ENCODE measurements at regions not wholly inside any gene's neighbourhood (a gene's known extent, or its start where the extent isn't known, plus 50 kb on each side); places are given as distances from the start of the nearest gene placed in this dataset.

- no peak for TF ChIP-seq CTCF (conservative IDR thresholded peaks at IDR 0.05)
- Histone ChIP-seq H2AFZ (ENCODE audit: low read length) (no peak overlapping the region), H3K79me2 (ENCODE audit: insufficient read depth, low read length) (no peaks in the 10 kb centered on the region)
Observed at GRCh38 chrX:45956191-45956870, 588.9 kb downstream of the ZNF674 start.

More at GRCh38 chrX:45956191-45956870, 588.9 kb downstream of the ZNF674 start:
- Histone ChIP-seq H3K4me1 (ENCODE audit: insufficient read depth, low read length) (0 out of 2 replicates have a peak, but pooled peaks cover 4% of the 10 kb centered on the region), H2BK15ac (ENCODE audit: low read depth, low read length) (no peak overlapping the region), H2BK120ac (ENCODE audit: low read depth, low read length, poor library complexity, severe bottlenecking) (no peak overlapping the region), H3K4ac (ENCODE audit: low read depth, low read length) (no peak overlapping the region), H3K27me3 (ENCODE audit: insufficient read depth, low read length) (no peaks in the 10 kb centered on the region), H4K5ac (ENCODE audit: insufficient read length, low read depth, low read length) (no peak overlapping the region), H3K27ac (ENCODE audit: insufficient read length, low read depth, low read length) (no peak overlapping the region), H3K23ac (ENCODE audit: insufficient read length, low read depth, low read length) (no peak overlapping the region), H4K91ac (ENCODE audit: insufficient read length, low read depth, low read length) (no peak overlapping the region), H3K56ac (ENCODE audit: insufficient read length, low read depth, low read length) (no peak overlapping the region), H3K9me3 (ENCODE audit: control insufficient read depth, low read depth, low read length) (no peaks in the 10 kb centered on the region), H2BK12ac (ENCODE audit: insufficient read length, low read depth, low read length) (no peak overlapping the region), H3K18ac (ENCODE audit: insufficient read length, low read depth, low read length) (no peak overlapping the region), H3K14ac (ENCODE audit: insufficient read depth, low read length) (no peak overlapping the region), H4K20me1 (ENCODE audit: control insufficient read depth, insufficient read depth, insufficient read length) (no peaks in the 10 kb centered on the region), H3T11ph (ENCODE audit: low read length) (no peak overlapping the region), H3K9ac (ENCODE audit: extremely low read depth, insufficient read length, low read length) (no peak overlapping the region), H3K23me2 (ENCODE audit: insufficient read length, low read depth, low read length, poor library complexity, severe bottlenecking) (no peaks in the 10 kb centered on the region), H2AK5ac (ENCODE audit: insufficient read length, low read length) (no peak overlapping the region), H2BK20ac (ENCODE audit: low read depth, low read length, poor library complexity, severe bottlenecking) (no peak overlapping the region), H3K79me1 (ENCODE audit: insufficient read depth, low read depth, low read length, poor library complexity, severe bottlenecking) (no peaks in the 10 kb centered on the region), H4K8ac (replicated peaks; ENCODE audit: insufficient read length, low read depth, low read length) (no peak overlapping the region), H2BK5ac (ENCODE audit: insufficient read length, low read length) (no peak overlapping the region), H3K4me2 (ENCODE audit: insufficient read depth, insufficient read length, low read length) (no peak overlapping the region)
- Mint-ChIP-seq H3K9me3 (peaks cover 58 to 81% of the 10 kb centered on the region in 2 experiments), H3K27ac (no peak overlapping the region), H3K36me3 (ENCODE audit: insufficient read depth in 1 of 3, low read depth in 3 of 3) (peaks cover 5 to 18% (median 8%) of the 10 kb centered on the region in 3 experiments; a peak in 5 of 7 replicates), H3K27me3 (ENCODE audit: low read depth) (no peaks in the 10 kb centered on the region; the same call in 1 of the 2 replicates), H3K4me3 (no peak overlapping the region), H3K4me1 (peaks cover 4 to 5% of the 10 kb centered on the region in 2 experiments; a peak in 3 of 4 replicates)
- no CpG with 5 or more reads among the region's 4 CpGs for WGBS (ENCODE audit: extremely low coverage, insufficient read length, low lambda C conversion rate)
- DNase-seq = no peak
